Mammary epithelial cell (primary cell): ENCODE measurements at regions not wholly inside any gene's neighbourhood (a gene's known extent, or its start where the extent isn't known, plus 50 kb on each side); places are given as distances from the start of the nearest gene placed in this dataset.

Experiments used
- CTCF ChIP-seq, 2 donors: IDR thresholded peaks in 1 of 2; conservative IDR thresholded peaks in 1 of 2; 2 replicates each; pipeline ENCODE4 v1.5.1; 2011 to 2012; ENCODE audit warnings: inconsistent platforms in 2 of 2, low read length in 2 of 2, mild to moderate bottlenecking in 2 of 2, control low read depth in 1 of 2, low read depth in 1 of 2; ENCODE audit not compliant: insufficient read depth in 1 of 2; ENCODE audit errors: extremely low read depth in 1 of 2
- EZH2 ChIP-seq: IDR thresholded peaks from 2 replicates; pipeline ENCODE4 v1.6.1; 2012; ENCODE audit warnings: low read length, inconsistent platforms, borderline replicate concordance

- TF ChIP-seq CTCF (conservative IDR thresholded peaks at IDR 0.05 in 1 of 2, IDR thresholded peaks at IDR 0.05 in 1 of 2; ENCODE audit: extremely low read depth in 1 of 2, insufficient read depth in 1 of 2, low read depth in 1 of 2, low read length in 2 of 2) = no peak
- no peak for TF ChIP-seq EZH2
Observed at GRCh38 chr2:65507102-65508069, 75.0 kb upstream of the SPRED2 start.
